ENCODE measurements at regions not wholly inside any gene's neighbourhood (a gene's known extent, or its start where the extent isn't known, plus 50 kb on each side); places are given as distances from the start of the nearest gene placed in this dataset.
"Not testable (repeated sequence)": the region's sequence is repeated elsewhere in the genome, so short reads cannot be mapped to it uniquely, and the experiment has no call there.

- DNase-seq (ENCODE audit: low read depth in 3 of 3, low spot score in 1 of 3): not testable (repeated sequence)
Observed at GRCh38 chr20:30295396-30295795, 962.1 kb upstream of the DEFB115 start.

DNA sequence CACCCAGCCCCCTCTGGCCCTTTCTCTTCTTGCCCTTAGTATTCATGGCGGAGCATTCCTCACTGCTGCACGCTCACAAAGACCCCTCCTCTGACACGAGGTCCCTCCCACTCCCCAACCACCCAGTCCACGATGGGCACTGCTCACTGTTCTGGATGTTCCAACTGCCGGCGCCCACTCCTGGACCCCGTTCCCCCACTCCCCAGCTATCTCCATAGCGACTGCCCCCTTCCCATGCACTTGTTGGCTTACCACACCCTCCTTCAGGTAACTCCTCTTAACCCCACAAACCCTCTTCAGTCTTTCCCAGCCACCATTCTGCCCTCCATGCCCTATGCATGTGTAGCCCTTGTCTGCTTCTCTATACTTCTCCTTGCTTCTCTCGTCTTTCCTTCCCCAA lies 961.5 kb upstream of the DEFB115 start:
- DNase-seq (ENCODE audit: low read depth in 3 of 3, low spot score in 1 of 3): not testable (repeated sequence)

- DNase-seq (ENCODE audit: low read depth in 3 of 3, low spot score in 1 of 3): not testable (repeated sequence)
Observed at GRCh38 chr20:30297878-30298595, 959.4 kb upstream of the DEFB115 start.

- not testable (repeated sequence) for DNase-seq (ENCODE audit: low read depth in 3 of 3, low spot score in 1 of 3)
Observed at GRCh38 chr20:30300220-30300642, 957.2 kb upstream of the DEFB115 start.

DNA sequence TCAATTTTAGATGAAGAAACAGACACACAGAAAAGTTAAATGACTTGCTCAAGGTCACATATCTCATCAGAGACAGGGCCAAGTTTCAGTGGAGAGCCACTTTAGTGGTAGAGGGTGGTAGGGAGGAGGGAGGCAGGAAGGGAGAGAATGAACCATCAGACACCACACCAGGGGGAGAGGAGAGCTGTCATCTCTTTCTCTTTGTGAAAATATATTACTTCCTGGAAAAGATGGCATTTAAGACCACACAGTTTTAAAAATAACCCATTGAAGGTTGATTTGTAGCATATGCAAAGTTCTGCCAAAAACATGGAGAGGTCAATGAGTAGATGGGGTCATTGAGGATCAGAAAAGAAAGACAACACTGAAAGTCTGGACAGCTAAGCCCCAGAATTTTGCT lies 954.7 kb upstream of the DEFB115 start:
- not testable (repeated sequence) for DNase-seq (ENCODE audit: low read depth in 3 of 3, low spot score in 1 of 3)

DNA sequence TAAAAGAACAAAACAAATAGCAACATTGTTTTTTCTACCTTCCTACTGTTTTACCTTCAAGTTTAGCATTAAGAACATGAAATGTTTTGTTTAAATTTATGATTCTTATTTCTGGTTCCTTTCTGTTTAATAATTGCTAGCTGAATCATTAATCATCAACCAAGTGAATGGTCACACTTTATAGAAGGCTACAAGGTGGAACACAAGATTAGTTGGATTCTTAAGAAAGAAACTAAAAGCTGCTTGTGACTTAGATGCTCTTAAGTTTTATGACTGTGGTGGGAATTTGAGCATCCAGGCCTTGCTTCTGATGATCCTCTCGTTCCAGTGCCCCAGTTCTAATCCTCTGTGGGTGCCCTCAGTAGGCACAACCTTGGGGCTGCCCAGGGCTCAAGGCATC lies 947.5 kb upstream of the DEFB115 start:
- not testable (repeated sequence) for DNase-seq (ENCODE audit: low read depth in 3 of 3, low spot score in 1 of 3)

- not testable (repeated sequence) for DNase-seq (ENCODE audit: low read depth in 3 of 3, low spot score in 1 of 3)
Observed at GRCh38 chr20:30310385-30310784, 947.1 kb upstream of the DEFB115 start.

- DNase-seq (ENCODE audit: low read depth in 3 of 3, low spot score in 1 of 3): not testable (repeated sequence)
Observed at GRCh38 chr20:30312220-30312619, 945.2 kb upstream of the DEFB115 start.

- DNase-seq (ENCODE audit: low read depth in 3 of 3, low spot score in 1 of 3): not testable (repeated sequence)
Observed at GRCh38 chr20:30313660-30314059, 943.8 kb upstream of the DEFB115 start.

GRCh38 chr20:30316063-30316462 lies 941.4 kb upstream of the DEFB115 start:
- DNase-seq (ENCODE audit: low read depth in 3 of 3, low spot score in 1 of 3): not testable (repeated sequence)

- not testable (repeated sequence) for DNase-seq (ENCODE audit: low read depth in 3 of 3, low spot score in 1 of 3)
Observed at GRCh38 chr20:30316532-30317299, 940.7 kb upstream of the DEFB115 start.

- DNase-seq (ENCODE audit: low read depth in 3 of 3, low spot score in 1 of 3): not testable (repeated sequence)
Observed at GRCh38 chr20:30333744-30334143, 923.7 kb upstream of the DEFB115 start.

DNA sequence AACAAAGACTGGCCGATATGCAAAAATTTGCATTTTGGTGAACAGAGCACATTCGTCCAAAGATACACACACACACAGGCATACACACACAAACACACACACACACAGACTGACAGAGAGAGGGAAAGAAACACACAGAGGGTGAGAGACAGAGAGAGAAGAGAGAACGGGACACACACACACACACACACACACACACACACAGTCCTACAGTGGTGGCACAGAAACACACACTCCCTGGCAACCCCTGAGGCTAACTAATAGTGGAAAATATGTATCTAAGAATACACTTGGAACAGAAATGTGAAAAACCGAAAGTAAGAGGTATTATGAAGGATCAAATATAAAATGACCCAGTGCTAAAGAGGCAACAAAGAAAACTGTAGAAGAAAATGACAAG lies 919.9 kb upstream of the DEFB115 start:
- DNase-seq (ENCODE audit: low read depth in 3 of 3, low spot score in 1 of 3): not testable (repeated sequence)

GRCh38 chr20:30348932-30349331 lies 908.5 kb upstream of the DEFB115 start:
- DNase-seq (ENCODE audit: low read depth in 3 of 3, low spot score in 1 of 3): not testable (repeated sequence)

GRCh38 chr20:30356854-30357467 lies 900.5 kb upstream of the DEFB115 start:
- not testable (repeated sequence) for DNase-seq (ENCODE audit: low read depth in 3 of 3, low spot score in 1 of 3)

DNA sequence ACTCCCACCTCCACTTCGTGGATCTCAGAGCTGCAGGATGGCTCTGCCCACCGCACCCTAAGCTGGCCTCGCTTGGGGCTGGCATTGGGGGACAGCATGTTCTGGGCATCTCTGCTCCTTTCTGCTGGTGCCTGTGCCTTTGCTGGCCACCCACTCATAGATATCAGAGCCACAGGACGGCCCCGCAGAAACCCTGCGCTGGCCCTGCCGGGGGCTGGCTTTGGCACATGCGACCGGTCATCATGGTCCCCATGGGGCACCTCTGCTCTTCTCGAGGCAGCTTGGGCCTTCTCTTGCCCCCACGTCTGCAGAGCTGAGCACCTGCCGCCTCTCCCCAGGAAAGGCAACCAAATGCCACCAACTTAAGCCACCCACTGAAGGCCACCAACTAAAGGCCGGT lies 895.7 kb upstream of the DEFB115 start:
- DNase-seq (ENCODE audit: low read depth in 3 of 3, low spot score in 1 of 3): not testable (repeated sequence)

GRCh38 chr20:30376430-30376766 lies 881.1 kb upstream of the DEFB115 start:
- DNase-seq (ENCODE audit: low read depth in 3 of 3, low spot score in 1 of 3): peak in 1 of 3 donors; percentile 5

DNA sequence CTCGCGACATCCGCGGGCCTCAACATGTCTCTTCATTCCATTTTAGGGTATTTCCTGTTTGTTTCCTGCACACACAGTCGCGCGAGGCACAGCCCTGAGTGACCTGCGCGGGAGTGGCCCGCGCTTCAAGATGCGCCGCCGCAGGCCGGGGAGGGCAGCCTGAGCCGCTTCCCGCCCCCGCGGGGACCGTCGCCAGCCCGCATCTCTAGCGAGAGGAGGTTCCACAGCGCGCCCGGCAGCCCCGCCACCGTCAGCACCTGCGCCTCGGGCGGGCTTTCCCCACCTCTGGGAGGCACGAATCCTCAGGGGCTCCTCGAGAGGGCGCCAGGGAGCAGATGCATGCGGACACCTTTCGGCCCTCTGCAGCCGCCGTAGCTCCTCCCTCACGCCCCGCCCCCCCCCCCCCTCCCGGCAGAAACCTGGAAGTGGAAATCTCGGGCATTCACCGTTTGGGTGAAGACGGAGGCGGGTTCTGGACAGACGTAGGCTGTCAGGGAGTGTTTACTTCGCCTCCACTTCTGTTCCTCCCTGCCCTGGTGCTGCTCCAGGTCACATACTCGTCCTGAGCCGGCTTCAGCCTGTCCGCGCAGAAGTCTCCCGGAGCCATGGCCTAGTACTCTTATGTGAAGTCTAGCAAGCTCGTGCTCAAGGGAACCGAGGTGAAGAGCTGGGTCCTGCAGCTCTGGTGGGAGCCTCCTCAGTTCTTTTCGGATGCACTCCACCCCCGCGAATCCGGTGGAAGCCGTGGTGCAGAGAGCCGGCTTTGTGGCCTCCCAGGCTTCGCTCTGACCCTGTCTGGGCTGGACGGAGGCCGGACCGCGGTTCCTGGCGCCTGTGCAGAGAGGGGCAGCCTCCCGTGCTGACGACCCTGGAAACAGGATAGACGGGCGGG lies 880.5 kb upstream of the DEFB115 start:
- peak; percentile 72 to 85 (median 85) for DNase-seq (ENCODE audit: low read depth in 3 of 3, low spot score in 1 of 3)

DNA sequence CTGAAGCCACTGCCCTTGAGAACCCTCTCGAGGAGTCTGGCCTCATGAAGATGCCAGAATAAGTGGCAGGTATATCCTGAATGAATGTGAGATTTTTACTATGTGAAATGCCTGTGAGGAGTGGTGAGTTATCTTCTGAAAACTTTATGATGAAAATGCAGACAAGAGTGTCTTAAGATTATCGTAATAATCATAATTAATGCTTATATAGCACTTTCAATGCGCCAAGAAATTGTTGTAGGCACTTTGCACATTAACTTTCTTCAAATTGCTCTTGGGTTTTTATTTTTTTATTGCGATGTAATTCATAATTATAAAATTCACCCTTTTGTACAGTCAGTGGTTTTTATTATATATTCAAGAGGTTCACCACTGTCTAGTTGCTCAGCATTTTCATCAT lies 879.1 kb upstream of the DEFB115 start:
- DNase-seq (ENCODE audit: low read depth in 3 of 3, low spot score in 1 of 3): not testable (repeated sequence)

DNA sequence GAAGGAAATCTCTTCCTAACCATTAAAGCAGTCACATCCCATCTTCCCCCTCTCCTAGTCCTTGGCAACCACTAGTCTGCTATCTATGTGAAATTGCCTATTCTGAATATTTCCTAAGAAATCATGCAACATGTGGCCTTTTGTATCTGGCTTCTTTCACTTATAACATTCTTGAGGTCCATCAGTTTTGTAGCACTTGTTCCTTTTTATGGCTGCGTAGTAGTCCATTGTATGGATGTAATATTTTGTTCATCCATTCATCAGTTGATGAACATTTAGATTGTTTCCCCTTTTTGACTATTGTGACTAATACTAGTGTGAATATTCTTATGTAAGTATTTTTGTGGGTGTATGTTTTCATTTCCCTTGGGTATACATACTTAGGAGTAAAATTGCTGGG lies 878.7 kb upstream of the DEFB115 start:
- not testable (repeated sequence) for DNase-seq (ENCODE audit: low read depth in 3 of 3, low spot score in 1 of 3)

DNA sequence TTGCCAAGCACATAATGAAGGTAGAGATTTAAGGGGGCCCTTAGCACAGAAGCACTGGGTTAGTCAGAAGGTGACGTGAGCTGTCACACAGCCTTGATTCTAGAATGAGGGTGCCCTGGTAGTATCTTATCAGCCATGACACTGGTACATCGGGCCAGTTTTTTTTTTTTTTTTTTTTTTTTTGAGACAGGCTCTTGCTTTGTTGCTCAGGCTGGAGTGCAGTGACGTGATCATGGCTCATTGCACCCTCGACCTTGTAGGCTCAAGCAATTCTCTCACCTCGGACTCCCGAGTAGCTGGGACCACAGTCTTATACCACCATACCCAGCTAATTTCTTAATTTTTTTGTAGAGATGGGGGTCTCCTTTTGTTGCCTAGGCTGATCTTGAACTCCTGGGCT lies 872.6 kb upstream of the DEFB115 start:
- DNase-seq (ENCODE audit: low read depth in 3 of 3, low spot score in 1 of 3): not testable (repeated sequence)
